ENCODE measurements at regions not wholly inside any gene's neighbourhood (a gene's known extent, or its start where the extent isn't known, plus 50 kb on each side); places are given as distances from the start of the nearest gene placed in this dataset.

DNA sequence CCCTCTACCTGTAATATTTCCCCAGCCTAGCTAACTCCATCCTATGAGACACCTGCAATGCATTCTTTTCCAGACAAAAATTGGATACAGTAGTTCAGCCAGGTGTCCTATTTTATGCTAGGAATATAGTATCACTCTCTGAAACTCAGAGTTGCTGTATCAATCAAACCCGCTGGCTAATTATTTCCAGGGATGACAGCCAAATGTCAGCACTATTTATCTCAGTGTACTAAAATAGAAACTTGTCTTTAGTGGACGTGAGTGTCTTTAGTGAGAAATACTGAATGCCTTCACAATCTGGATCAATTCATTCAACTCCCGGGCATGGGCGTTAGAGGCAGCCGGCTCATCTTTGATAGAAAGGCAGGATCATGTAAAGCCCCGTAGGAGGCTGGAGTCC, 196.2 kb downstream of the RBM46 start:
- no peak for TF ChIP-seq GTF2F1 (IDR thresholded peaks at IDR 0.05; ENCODE audit: low read depth, low read length)
- no peak for TF ChIP-seq ZNF282 (CRISPR knock-in tag; IDR thresholded peaks at IDR 0.05)
- no peak for TF ChIP-seq CEBPG (CRISPR knock-in tag; IDR thresholded peaks at IDR 0.05)
- TF ChIP-seq CEBPG (tag; conservative IDR thresholded peaks at IDR 0.05 in 1 of 2, IDR thresholded peaks at IDR 0.05 in 1 of 2) = no peak

Measured in K562 (cell line).